Rectal smooth muscle tissue (tissue), 1 donor: ENCODE measurements at regions not wholly inside any gene's neighbourhood (a gene's known extent, or its start where the extent isn't known, plus 50 kb on each side); places are given as distances from the start of the nearest gene placed in this dataset.
"Not testable (repeated sequence)": the region's sequence is repeated elsewhere in the genome, so short reads cannot be mapped to it uniquely, and the experiment has no call there.

Experiments used
- H3K27ac ChIP-seq: one replicate; pipeline ENCODE4 v1.7.0; 2013; ENCODE audit warnings: low read depth, low read length, inconsistent platforms
- H3K27me3 ChIP-seq: one replicate; pipeline ENCODE4 v1.7.0; 2013; ENCODE audit warnings: low read length; ENCODE audit not compliant: control insufficient read depth, insufficient read depth
- H3K36me3 ChIP-seq: one replicate; pipeline ENCODE4 v1.7.0; 2013; ENCODE audit warnings: low read length; ENCODE audit not compliant: control insufficient read depth, insufficient read depth
- H3K4me1 ChIP-seq: one replicate; pipeline ENCODE4 v1.7.0; 2013; ENCODE audit warnings: low read length; ENCODE audit not compliant: control insufficient read depth, insufficient read depth
- H3K4me3 ChIP-seq: one replicate; pipeline ENCODE4 v1.7.0; 2013; ENCODE audit warnings: low read length
- H3K9ac ChIP-seq: one replicate; pipeline ENCODE4 v1.7.0; 2013; ENCODE audit warnings: low read length

DNA sequence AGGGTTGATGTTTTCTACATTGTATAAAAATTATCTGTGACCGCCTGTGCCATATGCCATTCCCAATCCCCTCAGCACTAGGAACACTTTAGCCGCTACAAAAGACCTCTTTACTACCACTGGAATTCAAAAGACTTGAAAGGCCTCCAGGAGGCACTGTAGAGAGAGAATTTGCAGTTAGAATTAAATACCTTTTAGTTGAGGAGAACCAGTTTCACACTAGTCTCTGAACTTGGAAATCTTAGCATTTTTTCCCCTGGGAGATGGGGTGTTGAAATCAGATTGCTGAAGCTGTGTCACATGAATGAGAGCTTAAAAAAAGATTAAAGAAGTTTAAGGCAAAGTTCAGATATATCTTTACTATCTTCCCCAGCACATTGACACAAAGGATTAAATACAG lies 291.0 kb downstream of the ADGRL2 start:
- Histone ChIP-seq H3K27ac (no peak overlapping the region), H3K27me3 (no peaks in the 10 kb centered on the region), H3K36me3 (no peaks in the 10 kb centered on the region), H3K9ac (no peak overlapping the region), H3K4me1 (no peaks in the 10 kb centered on the region), H3K4me3 (no peak overlapping the region)

DNA sequence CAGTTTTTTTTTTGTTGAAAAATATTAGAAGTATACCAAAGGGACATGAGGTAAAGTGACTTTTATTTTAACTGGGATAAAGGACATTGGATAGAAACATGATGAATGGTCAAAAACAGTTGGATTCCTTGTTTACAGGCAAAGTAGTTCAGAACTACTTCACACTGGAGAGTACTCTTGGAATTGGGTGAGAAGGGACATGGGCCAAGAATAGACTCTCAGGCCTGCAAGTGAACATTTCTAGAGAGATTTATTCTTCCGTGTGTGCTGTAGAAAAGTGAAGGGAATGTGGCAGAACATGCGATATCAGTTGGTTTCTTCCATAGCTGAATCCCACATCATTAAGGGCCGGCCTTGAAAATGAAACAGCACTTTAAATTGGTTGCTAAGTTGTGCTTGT lies 290.5 kb downstream of the ADGRL2 start:
- Histone ChIP-seq H3K9ac (no peak overlapping the region), H3K4me1 (no peaks in the 10 kb centered on the region), H3K36me3 (no peaks in the 10 kb centered on the region), H3K27me3 (no peaks in the 10 kb centered on the region), H3K27ac (no peak overlapping the region), H3K4me3 (no peak overlapping the region)

DNA sequence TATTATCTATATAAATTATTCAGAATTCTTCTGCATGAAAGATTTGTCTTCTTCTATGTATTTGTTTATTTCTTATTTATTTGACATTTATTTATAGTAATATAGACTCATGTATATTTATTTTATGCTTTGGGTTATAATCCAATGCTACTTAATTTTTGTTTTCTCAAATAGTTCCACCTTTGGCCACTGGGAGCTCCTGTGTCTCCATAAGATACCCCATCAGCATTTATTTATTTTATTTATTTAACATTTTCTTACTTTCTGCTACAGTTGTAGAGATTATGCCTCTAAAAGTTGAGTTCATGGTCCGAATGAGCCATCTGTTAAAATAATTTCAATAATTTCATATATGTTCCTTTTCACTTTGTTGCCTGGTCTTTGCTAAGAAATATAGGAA lies 289.4 kb downstream of the ADGRL2 start:
- Histone ChIP-seq H3K27me3 (no peaks in the 10 kb centered on the region), H3K27ac (no peak overlapping the region), H3K4me3 (no peak overlapping the region), H3K4me1 (no peaks in the 10 kb centered on the region), H3K36me3 (no peaks in the 10 kb centered on the region), H3K9ac (no peak overlapping the region)

DNA sequence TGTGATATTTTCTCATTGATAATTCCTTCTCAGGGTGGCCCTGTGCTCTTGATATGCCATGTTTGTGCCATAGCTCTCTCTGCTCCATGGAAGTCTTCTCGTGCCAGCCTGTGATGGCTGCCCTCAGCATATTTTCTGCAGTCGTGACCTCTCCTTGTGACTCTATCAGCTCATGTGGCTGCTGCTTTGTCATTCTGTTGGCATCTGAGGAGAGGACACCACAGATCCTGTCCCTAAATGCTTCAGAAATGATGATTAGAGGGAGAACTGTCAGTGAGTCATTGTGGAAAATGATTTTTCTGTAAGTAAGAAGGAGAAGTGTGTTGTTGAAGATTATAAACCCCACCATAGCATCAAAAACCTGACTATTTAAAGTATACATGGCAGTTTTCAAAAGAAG lies 286.0 kb downstream of the ADGRL2 start:
- no peak overlapping the region for H3K9ac ChIP-seq
- no peaks in the 10 kb centered on the region for H3K4me1 ChIP-seq
- no peak overlapping the region for H3K27ac ChIP-seq
- H3K27me3 ChIP-seq: no peaks in the 10 kb centered on the region
- H3K4me3 ChIP-seq: no peak overlapping the region
- H3K36me3 ChIP-seq: no peaks in the 10 kb centered on the region

DNA sequence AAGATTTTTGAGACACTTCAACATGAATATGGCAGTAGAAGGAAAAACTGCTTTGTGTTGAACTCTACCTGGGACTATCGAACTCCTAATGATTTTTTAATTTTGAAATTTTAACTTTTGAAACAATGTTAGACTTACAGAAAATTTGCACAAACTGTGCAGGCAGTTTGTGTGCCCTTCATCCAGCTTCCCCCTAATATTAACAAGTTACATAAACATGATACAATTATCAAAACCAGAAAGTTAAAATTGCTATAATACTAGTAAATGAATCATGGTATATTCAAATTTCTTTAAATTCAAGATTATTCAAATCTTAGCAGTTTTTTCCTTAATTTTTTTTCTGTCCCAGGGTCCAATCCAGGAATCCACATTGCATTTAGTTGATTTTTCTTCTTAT lies 278.9 kb downstream of the ADGRL2 start:
- Histone ChIP-seq H3K4me3 (no peak overlapping the region), H3K4me1 (no peaks in the 10 kb centered on the region), H3K27ac (no peak overlapping the region), H3K9ac (no peak overlapping the region), H3K27me3 (no peaks in the 10 kb centered on the region), H3K36me3 (no peaks in the 10 kb centered on the region)

DNA sequence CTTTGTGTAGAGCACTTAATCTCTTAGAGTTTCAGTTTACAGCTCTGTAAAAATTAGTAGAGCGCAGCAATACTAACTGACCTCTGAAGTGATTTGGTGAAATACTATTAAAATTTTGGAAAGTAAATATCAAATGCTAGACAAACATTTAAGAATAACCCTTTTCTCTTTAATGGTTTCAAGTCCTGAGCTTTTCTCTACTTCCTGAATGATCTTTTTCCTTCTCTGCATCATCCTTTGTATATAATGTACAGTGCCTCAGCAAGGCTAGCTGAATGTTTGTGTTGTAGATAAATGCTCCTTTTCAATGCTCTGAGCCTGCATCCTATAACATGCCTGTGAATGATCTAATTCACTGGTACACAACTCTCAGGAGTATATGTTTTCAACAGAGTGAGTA lies 272.9 kb downstream of the ADGRL2 start:
- H3K4me1 ChIP-seq: no peaks in the 10 kb centered on the region
- H3K27ac ChIP-seq: no peak overlapping the region
- no peak overlapping the region for H3K9ac ChIP-seq
- H3K27me3 ChIP-seq: no peaks in the 10 kb centered on the region
- no peak overlapping the region for H3K4me3 ChIP-seq
- no peaks in the 10 kb centered on the region for H3K36me3 ChIP-seq

DNA sequence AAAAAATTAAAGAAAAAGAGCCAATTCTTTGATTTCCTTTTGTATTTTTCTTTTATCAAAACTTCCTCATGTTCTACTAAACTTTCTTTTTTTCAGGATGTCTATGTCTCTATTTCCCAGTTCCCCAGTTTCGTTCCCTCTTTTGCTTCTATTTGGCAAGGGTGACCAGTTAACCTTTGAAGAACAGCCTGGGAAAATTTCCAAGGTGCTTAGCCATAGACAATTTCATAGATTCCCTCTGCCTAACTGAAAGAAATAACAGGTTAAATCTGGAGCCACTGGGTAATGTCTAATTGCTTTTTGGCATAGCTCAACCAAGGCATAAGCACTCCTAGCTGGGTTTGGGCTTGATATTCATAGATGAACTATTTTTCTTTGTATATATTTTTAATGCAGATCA lies 272.3 kb downstream of the ADGRL2 start:
- no peaks in the 10 kb centered on the region for H3K36me3 ChIP-seq
- H3K4me3 ChIP-seq: no peak overlapping the region
- H3K27me3 ChIP-seq: no peaks in the 10 kb centered on the region
- H3K27ac ChIP-seq: no peak overlapping the region
- no peak overlapping the region for H3K9ac ChIP-seq
- H3K4me1 ChIP-seq: no peaks in the 10 kb centered on the region

DNA sequence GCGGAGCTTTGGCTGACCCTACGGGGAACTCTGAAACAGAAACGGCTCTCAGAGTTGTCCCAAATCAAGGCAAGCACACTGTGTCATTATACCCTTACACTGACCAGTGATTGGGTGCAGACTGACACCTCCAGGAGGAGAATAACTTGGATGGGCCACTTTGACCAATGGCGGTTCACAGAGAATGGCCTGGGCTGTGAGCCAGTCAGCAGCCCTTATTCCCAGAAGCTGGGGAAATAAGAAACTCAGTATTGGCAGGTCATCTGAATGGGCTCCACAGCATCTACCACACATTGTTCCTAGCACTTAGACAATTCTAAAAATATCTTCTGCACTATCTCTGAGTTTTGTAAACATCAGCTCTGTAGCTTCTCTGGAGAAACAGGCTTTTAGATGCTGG lies 265.2 kb downstream of the ADGRL2 start:
- H3K4me3 ChIP-seq: no peak overlapping the region
- no peaks in the 10 kb centered on the region for H3K4me1 ChIP-seq
- H3K9ac ChIP-seq: no peak overlapping the region
- H3K27ac ChIP-seq: no peak overlapping the region
- no peaks in the 10 kb centered on the region for H3K36me3 ChIP-seq
- no peaks in the 10 kb centered on the region for H3K27me3 ChIP-seq

DNA sequence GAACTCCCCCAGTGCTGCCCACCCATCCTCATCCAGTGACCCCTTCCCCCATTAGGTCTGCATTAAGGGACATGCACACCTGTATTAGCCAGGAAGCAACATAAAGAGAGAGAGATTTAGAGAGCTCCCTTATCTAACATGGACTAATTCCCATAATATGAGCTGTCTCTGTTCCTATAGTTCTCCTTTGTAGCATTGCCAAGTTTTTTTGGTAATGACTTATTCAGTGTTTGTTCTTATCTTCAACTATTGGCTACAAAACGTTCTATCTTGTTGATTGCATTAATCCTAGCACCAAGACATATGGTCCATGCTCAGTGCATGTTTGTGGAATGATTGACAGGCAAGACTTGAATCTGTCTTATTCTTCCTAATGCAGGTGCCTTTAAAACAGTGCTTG lies 264.0 kb downstream of the ADGRL2 start:
- H3K4me1 ChIP-seq: no peaks in the 10 kb centered on the region
- H3K4me3 ChIP-seq: no peak overlapping the region
- H3K27me3 ChIP-seq: no peaks in the 10 kb centered on the region
- no peak overlapping the region for H3K9ac ChIP-seq
- H3K27ac ChIP-seq: no peak overlapping the region
- no peaks in the 10 kb centered on the region for H3K36me3 ChIP-seq

DNA sequence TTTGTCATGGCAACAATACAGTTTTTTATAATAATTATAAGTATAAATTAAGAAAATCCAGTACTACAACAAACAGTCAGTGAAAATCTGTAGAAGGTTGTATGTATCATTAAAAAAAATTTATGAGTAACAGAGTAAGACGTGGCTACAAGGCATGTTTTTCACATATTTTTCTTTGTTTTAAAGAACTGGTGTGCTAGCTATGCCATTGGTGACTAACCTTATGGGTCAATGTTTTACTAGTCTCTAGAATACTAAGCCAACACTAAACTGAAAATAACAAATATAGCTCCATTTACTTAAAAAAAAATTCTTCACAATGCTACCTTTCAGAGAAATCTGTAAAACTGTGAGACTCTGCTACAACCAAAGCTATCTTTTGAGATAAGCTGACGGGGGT lies 261.5 kb downstream of the ADGRL2 start:
- Histone ChIP-seq H3K27ac (no peak overlapping the region), H3K4me1 (no peaks in the 10 kb centered on the region), H3K9ac (no peak overlapping the region), H3K36me3 (no peaks in the 10 kb centered on the region), H3K4me3 (no peak overlapping the region), H3K27me3 (no peaks in the 10 kb centered on the region)

DNA sequence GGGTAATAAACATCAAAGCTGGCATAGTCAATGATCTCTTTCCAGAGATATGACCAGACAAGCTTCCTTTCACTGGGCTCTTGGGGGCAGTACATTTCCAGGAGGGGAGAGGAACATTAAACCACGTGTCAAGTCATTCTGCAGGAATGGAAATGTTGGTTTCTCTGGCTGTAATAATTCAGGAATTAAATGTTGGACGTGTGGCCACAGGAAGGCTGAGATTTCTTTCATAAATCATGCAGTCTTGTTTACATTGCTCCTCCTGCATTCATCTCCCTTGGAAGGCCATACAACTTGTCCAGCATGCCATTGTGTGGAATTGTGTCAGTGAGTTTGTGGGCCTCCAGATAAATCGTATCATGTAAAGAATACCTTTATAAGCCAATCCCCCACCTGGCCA lies 259.2 kb downstream of the ADGRL2 start:
- Histone ChIP-seq H3K4me1 (no peaks in the 10 kb centered on the region), H3K27me3 (no peaks in the 10 kb centered on the region), H3K9ac (no peak overlapping the region)

DNA sequence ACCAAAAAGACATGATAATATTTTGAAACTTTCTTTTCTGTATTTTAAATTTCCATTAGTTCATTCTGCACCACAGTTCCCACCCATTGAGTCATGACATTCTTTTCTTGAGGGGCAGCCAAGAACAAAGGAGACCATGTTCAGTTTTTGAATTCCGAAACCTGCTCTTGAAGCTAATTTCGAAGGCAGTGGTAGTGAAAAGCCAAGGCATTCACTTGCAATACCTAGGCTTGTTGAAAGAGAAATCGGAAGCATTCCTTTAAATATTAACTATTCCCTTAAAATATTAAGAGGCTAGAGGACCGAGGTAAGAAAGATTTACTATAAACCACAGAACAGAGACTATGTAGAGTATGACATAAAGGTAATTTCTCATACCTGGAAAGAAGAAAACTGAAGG lies 256.3 kb downstream of the ADGRL2 start:
- Histone ChIP-seq H3K27ac (no peak overlapping the region), H3K9ac (no peak overlapping the region), H3K36me3 (no peaks in the 10 kb centered on the region), H3K27me3 (no peaks in the 10 kb centered on the region), H3K4me1 (no peaks in the 10 kb centered on the region), H3K4me3 (no peak overlapping the region)

More for the DNA sequence above, 259.2 kb downstream of the ADGRL2 start:
- no peak overlapping the region for H3K4me3 ChIP-seq
- H3K36me3 ChIP-seq: no peaks in the 10 kb centered on the region
- H3K27ac ChIP-seq: no peak overlapping the region

DNA sequence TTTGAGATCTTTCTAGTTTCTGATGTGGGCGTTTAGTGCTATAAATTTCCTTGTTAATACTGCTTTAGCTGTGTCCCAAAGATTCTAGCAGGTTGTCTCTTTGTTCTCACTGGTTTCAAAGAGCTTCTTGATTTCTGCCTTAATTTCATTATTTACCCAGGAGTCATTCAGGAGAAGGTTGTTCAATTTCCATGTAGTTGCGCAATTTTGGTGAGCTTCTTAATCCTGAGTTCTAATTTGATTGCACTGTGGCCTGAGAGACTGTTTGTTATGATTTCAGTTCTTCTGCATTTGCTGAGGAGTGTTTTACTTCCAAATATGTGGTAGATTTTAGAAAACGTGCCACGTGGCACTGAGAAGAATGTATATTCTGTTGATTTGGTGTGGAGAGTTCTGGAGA lies 254.6 kb downstream of the ADGRL2 start:
- H3K4me3 ChIP-seq, H3K27ac ChIP-seq, H3K27me3 ChIP-seq, H3K4me1 ChIP-seq, H3K9ac ChIP-seq, H3K36me3 ChIP-seq: not testable (repeated sequence)

DNA sequence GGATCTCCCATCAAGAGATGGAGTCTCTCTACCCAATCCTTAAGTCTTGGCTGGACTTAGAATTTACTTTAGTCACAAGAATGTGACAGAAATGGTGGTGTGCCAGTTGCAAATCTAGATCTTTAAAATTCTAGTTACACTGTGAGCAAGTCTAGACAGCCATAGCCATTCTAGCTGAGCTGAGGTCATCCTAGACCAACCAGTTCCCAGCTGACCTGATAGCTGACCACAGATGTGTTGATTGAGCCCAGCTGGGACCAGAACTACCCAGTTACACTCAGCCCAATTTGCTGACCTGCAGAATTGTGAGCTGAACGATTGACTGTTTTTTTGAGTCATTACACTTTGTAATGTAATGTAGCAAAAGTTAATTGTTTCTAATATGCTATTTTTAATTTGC lies 251.8 kb downstream of the ADGRL2 start:
- Histone ChIP-seq H3K4me3 (no peak overlapping the region), H3K4me1 (no peaks in the 10 kb centered on the region), H3K27me3 (no peaks in the 10 kb centered on the region), H3K9ac (no peak overlapping the region), H3K27ac (no peak overlapping the region), H3K36me3 (no peaks in the 10 kb centered on the region)
